Smooth muscle cell (in vitro differentiated cells): ENCODE measurements at regions not wholly inside any gene's neighbourhood (a gene's known extent, or its start where the extent isn't known, plus 50 kb on each side); places are given as distances from the start of the nearest gene placed in this dataset.

Source experiments
- DNase-seq: peaks from one replicate; lab custom pipeline; 2025; ENCODE audit not compliant: unreplicated experiment; lab: John Stamatoyannopoulos, UW
- H2AFZ ChIP-seq: fragments of 200-600 bp; sonication (generic); 2 replicates; pipeline ENCODE4 v1.6.0; 2016; ENCODE audit warnings: antibody characterized with exemption, low read depth, mild to moderate bottlenecking
- H3F3A ChIP-seq: fragments of 200-600 bp; sonication (generic); 2 replicates; pipeline ENCODE4 v1.6.0; 2017; ENCODE audit warnings: antibody characterized with exemption, low read depth
- H3K27ac ChIP-seq: fragments of 200-600 bp; sonication (generic); 2 replicates; pipeline ENCODE4 v1.5.1; 2016; ENCODE audit warnings: low read depth, mild to moderate bottlenecking
- H3K27me3 ChIP-seq: fragments of 200-600 bp; sonication (generic); 2 replicates; pipeline ENCODE4 v1.6.1; 2016; ENCODE audit warnings: low read depth, mild to moderate bottlenecking
- H3K36me3 ChIP-seq: fragments of 200-600 bp; sonication (generic); 2 replicates; pipeline ENCODE4 v1.5.1; 2016; ENCODE audit warnings: low read depth
- H3K4me1 ChIP-seq: fragments of 200-600 bp; sonication (generic); 2 replicates; pipeline ENCODE4 v1.5.1; 2016; ENCODE audit warnings: low read depth
- H3K4me2 ChIP-seq: fragments of 200-600 bp; sonication (generic); 2 replicates; pipeline ENCODE4 v1.6.0; 2016; ENCODE audit warnings: mild to moderate bottlenecking
- H3K4me3 ChIP-seq: fragments of 200-600 bp; sonication (generic); 2 replicates; pipeline ENCODE4 v1.5.1; 2016; ENCODE audit warnings: mild to moderate bottlenecking
- H3K79me2 ChIP-seq: fragments of 200-600 bp; sonication (generic); 2 replicates; pipeline ENCODE4 v1.6.0; 2016; ENCODE audit warnings: low read depth, mild to moderate bottlenecking
- H3K9ac ChIP-seq: fragments of 200-600 bp; sonication (generic); 2 replicates; pipeline ENCODE4 v1.6.0; 2016; ENCODE audit warnings: low read depth
- H3K9me3 ChIP-seq: fragments of 200-600 bp; sonication (generic); replicated peaks from 2 replicates; pipeline ENCODE4 v1.5.1; 2016; ENCODE audit warnings: low read depth
- H4K20me1 ChIP-seq: fragments of 200-600 bp; sonication (generic); 2 replicates; pipeline ENCODE4 v1.6.0; 2016; ENCODE audit warnings: low read depth
- WGBS: methylation state at CpG from one replicate; pipeline ENCODE4 v1.1.7; 2016; ENCODE audit warnings: low lambda C conversion rate; 5-methylcytosine and 5-hydroxymethylcytosine counted together
- TF ChIP-seq, protein P1 (sequence below): fragments of 200-600 bp; sonication (generic); IDR thresholded peaks from 2 replicates; pipeline ENCODE4 v1.5.1; 2017; ENCODE audit warnings: borderline replicate concordance, mild to moderate bottlenecking, antibody characterized with exemption; ENCODE audit not compliant: insufficient read depth, poor library complexity, severe bottlenecking

DNA sequence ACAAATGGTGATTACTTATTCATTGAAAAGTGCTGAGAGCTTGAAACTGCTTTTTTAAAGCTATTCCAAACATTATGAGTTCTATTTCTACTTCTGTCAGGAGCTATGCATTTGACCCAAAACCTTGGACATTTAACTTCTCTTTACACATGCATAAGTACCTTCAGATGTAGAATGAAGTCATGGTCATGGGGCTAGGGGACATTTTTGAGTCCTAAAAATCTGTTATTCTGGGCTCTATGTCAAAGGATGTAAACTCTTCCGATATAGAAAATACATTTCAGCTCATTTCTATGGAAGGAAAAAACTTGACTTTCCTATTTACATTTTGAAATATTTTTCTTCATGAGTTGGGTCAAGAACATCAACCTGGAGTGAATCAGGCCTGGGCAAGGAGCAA lies 179.5 kb upstream of the CXCL12 start:
- Histone ChIP-seq H3K27ac (no peak overlapping the region), H2AFZ (no peak overlapping the region), H3K79me2 (no peaks in the 10 kb centered on the region), H3K4me2 (no peak overlapping the region), H3K27me3 (peaks cover 4% of the 10 kb centered on the region), H4K20me1 (no peaks in the 10 kb centered on the region), H3K4me3 (no peak overlapping the region), H3K4me1 (no peaks in the 10 kb centered on the region), H3K9ac (no peak overlapping the region), H3K36me3 (no peaks in the 10 kb centered on the region), H3K9me3 (no peaks in the 10 kb centered on the region), H3F3A (no peaks in the 10 kb centered on the region)
- whole genome bisulfite sequencing, result 100% methylated on average over 1 of the region's 1 CpG
- no peak for DNase-seq
- TF ChIP-seq, protein P1, sequence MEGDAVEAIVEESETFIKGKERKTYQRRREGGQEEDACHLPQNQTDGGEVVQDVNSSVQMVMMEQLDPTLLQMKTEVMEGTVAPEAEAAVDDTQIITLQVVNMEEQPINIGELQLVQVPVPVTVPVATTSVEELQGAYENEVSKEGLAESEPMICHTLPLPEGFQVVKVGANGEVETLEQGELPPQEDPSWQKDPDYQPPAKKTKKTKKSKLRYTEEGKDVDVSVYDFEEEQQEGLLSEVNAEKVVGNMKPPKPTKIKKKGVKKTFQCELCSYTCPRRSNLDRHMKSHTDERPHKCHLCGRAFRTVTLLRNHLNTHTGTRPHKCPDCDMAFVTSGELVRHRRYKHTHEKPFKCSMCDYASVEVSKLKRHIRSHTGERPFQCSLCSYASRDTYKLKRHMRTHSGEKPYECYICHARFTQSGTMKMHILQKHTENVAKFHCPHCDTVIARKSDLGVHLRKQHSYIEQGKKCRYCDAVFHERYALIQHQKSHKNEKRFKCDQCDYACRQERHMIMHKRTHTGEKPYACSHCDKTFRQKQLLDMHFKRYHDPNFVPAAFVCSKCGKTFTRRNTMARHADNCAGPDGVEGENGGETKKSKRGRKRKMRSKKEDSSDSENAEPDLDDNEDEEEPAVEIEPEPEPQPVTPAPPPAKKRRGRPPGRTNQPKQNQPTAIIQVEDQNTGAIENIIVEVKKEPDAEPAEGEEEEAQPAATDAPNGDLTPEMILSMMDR, result no peak

DNA sequence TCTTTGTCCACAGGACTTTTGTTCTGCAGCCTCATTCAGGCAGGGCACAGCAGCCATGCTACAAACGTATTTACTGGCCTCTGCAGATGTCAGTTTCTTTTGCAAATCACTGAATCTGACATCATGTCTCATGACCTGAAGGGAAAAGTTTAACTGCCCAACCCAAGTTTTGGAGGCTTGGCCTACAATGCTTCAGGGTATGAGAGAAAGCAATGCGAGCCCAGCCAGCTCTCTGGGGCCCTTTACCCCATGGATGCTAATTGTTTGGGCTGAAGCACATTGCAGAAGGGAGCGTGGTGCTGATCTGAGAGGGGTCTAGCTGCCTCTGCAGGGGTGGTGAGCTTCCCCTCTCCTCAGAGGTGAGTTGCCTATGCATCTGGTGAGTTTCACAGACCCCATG lies 179.9 kb upstream of the CXCL12 start:
- no peak overlapping the region for H3K4me2 ChIP-seq
- H3K79me2 ChIP-seq, result no peaks in the 10 kb centered on the region

DNA sequence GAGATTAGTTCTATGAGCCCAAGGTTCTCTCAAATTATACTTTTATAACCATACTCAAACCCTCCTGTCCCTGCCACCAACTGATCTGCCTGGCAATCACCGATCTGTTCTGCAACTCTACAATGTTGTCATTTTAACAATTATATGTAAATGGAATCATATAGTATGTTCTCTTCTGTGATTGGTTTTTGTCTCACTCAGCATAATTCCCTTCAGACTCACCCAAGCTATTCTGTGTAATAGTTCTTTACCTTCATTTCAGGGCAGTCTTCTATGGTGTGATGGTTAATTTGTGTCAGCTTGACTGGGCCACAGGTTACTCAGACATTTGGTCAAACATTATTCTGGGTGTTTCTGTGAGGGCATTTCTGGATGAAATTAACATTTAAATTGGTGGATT lies 181.9 kb upstream of the CXCL12 start:
- no peak overlapping the region for H3K4me2 ChIP-seq
- no peaks in the 10 kb centered on the region for H3K36me3 ChIP-seq
- H4K20me1 ChIP-seq, result no peaks in the 10 kb centered on the region
- H3K27ac ChIP-seq, result no peak overlapping the region
- no peak overlapping the region for H3K9ac ChIP-seq
- TF ChIP-seq, protein P1, result no peak
- no peaks in the 10 kb centered on the region for H3K79me2 ChIP-seq
- no peak for DNase-seq
- H3F3A ChIP-seq, result no peaks in the 10 kb centered on the region
- WGBS, result 96% methylated on average over 1 of the region's 1 CpG
- H3K4me3 ChIP-seq, result no peak overlapping the region
- H2AFZ ChIP-seq, result no peak overlapping the region
- H3K27me3 ChIP-seq, result no peaks in the 10 kb centered on the region
- H3K9me3 ChIP-seq, result no peaks in the 10 kb centered on the region
- H3K4me1 ChIP-seq, result no peaks in the 10 kb centered on the region

More for the DNA sequence above, 179.9 kb upstream of the CXCL12 start:
- H3K36me3 ChIP-seq, result no peaks in the 10 kb centered on the region
- H4K20me1 ChIP-seq, result no peaks in the 10 kb centered on the region
- no peaks in the 10 kb centered on the region for H3K4me1 ChIP-seq
- no peak for DNase-seq
- no peaks in the 10 kb centered on the region for H3F3A ChIP-seq
- TF ChIP-seq, protein P1, result no peak
- no peak overlapping the region for H3K9ac ChIP-seq
- H2AFZ ChIP-seq, result no peak overlapping the region
- WGBS, result 81% methylated on average over 3 of the region's 3 CpGs
- H3K27me3 ChIP-seq, result peaks cover 4% of the 10 kb centered on the region
- H3K27ac ChIP-seq, result no peak overlapping the region
- no peak overlapping the region for H3K4me3 ChIP-seq
- H3K9me3 ChIP-seq, result no peaks in the 10 kb centered on the region

DNA sequence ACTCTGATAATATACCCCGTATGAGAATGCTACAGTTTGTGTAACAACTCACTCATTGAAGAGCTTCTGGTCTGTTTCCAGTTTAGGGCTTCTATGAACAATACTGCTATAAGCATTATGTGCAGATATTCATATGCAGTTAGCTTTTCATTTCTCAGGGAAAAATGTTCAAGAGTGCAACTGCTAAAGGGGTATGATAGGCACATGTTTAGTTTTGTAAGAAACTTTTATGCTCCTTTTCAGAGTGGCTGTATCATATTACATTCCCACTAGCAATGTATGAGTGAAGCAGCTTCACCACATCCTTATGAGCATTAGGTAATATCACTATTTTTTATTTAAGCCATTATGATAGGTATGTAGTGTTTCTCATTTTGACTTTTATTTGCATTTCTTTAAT lies 182.6 kb upstream of the CXCL12 start:
- Histone ChIP-seq H3F3A (no peaks in the 10 kb centered on the region), H3K36me3 (no peaks in the 10 kb centered on the region), H3K9ac (no peak overlapping the region), H3K79me2 (no peaks in the 10 kb centered on the region), H4K20me1 (no peaks in the 10 kb centered on the region), H3K9me3 (no peaks in the 10 kb centered on the region), H3K4me2 (no peak overlapping the region), H3K27ac (no peak overlapping the region), H3K4me3 (no peak overlapping the region), H2AFZ (no peak overlapping the region), H3K4me1 (no peaks in the 10 kb centered on the region), H3K27me3 (no peaks in the 10 kb centered on the region)
- 83% methylated on average over 1 of the region's 1 CpG for WGBS
- TF ChIP-seq, protein P1, result no peak
- no peak for DNase-seq
